ENCODE measurements at regions not wholly inside any gene's neighbourhood (a gene's known extent, or its start where the extent isn't known, plus 50 kb on each side); places are given as distances from the start of the nearest gene placed in this dataset.

- H3K4me3 ChIP-seq (ENCODE audit: control insufficient read depth, low read depth, low read length), result no peak overlapping the region
- no peak for DNase-seq (ENCODE audit: low read depth)
- no peak for TF ChIP-seq CTCF (conservative IDR thresholded peaks at IDR 0.05; ENCODE audit: control insufficient read depth, insufficient read depth, low read depth, low read length)
Measured at GRCh38 chr2:239610457-239611221, 209.8 kb upstream of the HDAC4 start.

DNA sequence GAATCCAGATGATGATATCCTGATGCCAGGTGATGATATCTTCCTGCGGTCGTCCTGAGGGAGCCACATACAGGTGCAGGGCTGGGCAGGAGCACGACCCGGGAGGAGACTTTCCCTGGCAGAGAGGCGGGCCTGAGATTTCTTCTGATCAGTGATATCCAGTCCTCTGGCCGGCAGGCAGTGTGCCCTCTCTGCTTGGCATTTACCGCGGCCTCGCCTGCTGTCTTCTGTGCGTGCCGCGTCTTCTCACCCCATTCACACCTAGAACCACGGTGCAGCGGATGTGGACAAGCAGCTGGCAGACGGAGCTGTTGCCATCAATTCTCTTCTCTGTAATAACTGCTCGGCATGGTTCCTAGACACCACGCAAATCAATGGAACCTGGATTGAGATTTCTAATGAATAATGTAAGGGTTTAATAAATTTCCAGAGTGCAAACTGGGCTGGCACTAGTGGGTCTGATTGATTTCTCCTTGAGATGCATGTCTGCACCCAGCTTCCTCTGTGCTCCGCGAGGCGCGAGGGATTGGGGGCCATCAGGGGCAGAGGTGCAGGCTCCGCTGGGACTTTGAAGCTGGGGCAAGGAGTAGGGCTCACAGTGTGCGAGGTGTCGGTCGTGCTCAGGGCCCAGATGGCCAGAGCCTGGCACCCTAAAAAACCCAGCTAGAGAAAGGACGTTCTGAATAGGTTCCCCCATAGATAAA is 208.9 kb upstream of the HDAC4 start:
- no peak for TF ChIP-seq CTCF (conservative IDR thresholded peaks at IDR 0.05; ENCODE audit: control insufficient read depth, insufficient read depth, low read depth, low read length)
- H3K4me3 ChIP-seq (ENCODE audit: control insufficient read depth, low read depth, low read length), result no peak overlapping the region
- no peak for DNase-seq (ENCODE audit: low read depth)

DNA sequence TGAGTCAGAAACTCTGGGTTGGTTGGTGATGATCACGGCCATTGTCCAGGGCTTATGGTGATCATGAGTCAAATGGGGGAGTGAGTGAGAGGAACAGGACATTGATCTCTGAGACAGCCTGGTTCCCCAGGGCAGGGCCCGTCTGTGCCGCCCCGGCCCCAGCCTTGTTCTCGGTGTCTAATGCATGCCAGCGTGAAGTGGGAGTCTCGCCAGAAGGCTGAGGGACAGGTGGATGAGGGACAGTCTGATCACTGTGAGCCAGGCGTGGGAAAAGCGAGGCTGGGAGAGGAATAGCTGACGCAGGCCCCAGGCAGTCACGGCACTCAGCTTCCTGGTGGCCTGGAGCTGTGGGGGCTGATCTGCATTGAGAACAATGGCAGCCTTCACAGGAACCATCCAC is 208.3 kb upstream of the HDAC4 start:
- no peak for DNase-seq (ENCODE audit: low read depth)
- TF ChIP-seq CTCF (conservative IDR thresholded peaks at IDR 0.05; ENCODE audit: control insufficient read depth, insufficient read depth, low read depth, low read length), result no peak

DNA sequence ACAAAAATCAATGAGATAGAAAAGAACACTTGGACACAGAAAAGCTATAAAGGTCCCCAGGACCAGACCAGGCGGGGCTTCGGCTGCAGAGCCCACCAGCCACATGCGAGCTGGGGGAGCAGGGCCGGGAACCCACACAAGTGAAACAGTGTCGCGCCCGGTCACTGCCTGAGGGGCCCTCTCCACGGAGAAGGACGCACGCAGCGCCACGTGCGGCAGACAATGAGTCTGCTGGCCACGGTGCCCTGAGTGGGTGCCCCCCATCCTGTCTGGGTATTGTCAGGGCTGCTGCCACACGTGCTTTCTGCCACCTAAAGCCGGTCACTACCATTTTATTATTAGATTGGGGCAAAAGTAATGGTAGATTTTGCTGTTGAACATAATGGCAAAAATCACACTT is 207.9 kb upstream of the HDAC4 start:
- no peak for DNase-seq (ENCODE audit: low read depth)
- TF ChIP-seq CTCF (conservative IDR thresholded peaks at IDR 0.05; ENCODE audit: control insufficient read depth, insufficient read depth, low read depth, low read length), result no peak
- no peak overlapping the region for H3K4me3 ChIP-seq (ENCODE audit: control insufficient read depth, low read depth, low read length)

More for the DNA sequence above, 208.3 kb upstream of the HDAC4 start:
- H3K4me3 ChIP-seq (ENCODE audit: control insufficient read depth, low read depth, low read length), result no peak overlapping the region

GRCh38 chr2:239608260-239608659 is 207.4 kb upstream of the HDAC4 start:
- no peak for DNase-seq (ENCODE audit: low read depth)
- H3K4me3 ChIP-seq (ENCODE audit: control insufficient read depth, low read depth, low read length), result no peak overlapping the region
- TF ChIP-seq CTCF (conservative IDR thresholded peaks at IDR 0.05; ENCODE audit: control insufficient read depth, insufficient read depth, low read depth, low read length), result no peak

DNA sequence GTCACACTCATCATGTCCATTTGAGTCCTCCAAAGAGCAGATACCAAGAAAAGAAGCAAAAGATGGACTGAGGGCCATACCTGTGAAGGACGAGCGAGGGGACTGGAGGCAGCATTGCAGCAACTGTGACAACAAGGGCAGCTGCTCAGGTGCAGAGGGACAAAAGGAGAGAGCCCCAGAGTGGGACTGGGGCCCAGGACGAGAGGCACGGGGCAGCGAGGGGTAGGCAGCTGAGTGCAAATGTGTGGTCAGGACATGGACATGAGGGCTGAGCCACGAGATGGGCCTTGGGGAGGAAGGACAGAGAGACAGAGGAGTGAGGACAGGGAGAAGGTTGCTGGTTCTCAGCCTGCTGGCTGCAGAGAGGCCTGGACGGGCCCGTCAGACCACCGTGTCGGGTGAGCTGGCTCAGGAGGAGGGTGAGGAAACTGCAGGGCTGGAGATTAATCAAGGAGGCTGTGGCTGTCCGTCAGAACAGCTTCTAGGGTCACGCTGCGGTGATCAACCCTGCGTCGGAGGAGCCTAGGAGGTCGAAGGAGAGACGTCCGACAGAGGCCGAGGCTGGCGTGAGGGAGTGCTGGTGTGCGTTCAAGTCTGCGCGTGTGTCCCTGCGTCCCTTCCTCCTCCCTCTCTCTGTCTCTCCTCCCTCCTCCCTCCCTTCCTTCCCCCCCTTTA is 206.8 kb upstream of the HDAC4 start:
- no peak overlapping the region for H3K4me3 ChIP-seq (ENCODE audit: control insufficient read depth, low read depth, low read length)
- DNase-seq (ENCODE audit: low read depth), result no peak
- TF ChIP-seq CTCF (conservative IDR thresholded peaks at IDR 0.05; ENCODE audit: control insufficient read depth, insufficient read depth, low read depth, low read length), result no peak
